T-helper 2 cell (primary cell): ENCODE measurements at regions not wholly inside any gene's neighbourhood (a gene's known extent, or its start where the extent isn't known, plus 50 kb on each side); places are given as distances from the start of the nearest gene placed in this dataset.
"Not testable (repeated sequence)": the region's sequence is repeated elsewhere in the genome, so short reads cannot be mapped to it uniquely, and the experiment has no call there.

Experiments used
- DNase-seq, 5 experiments: peaks; one replicate each; pipeline versions ENCODE4 v3.0.0 to v3.0.0-alpha.2; 2012 to 2022

GRCh38 chr2:176934869-176935415 is 277.7 kb upstream of the HNRNPA3 start:
- no peak for DNase-seq

- DNase-seq: no peak
These were observed 277.0 kb upstream of the HNRNPA3 start for GRCh38 chr2:176935543-176936102.

- no peak for DNase-seq
These were observed 276.2 kb upstream of the HNRNPA3 start for GRCh38 chr2:176936410-176936809.

- DNase-seq: no peak
These were observed 267.6 kb upstream of the HNRNPA3 start for GRCh38 chr2:176944998-176945397.

GRCh38 chr2:176947754-176948153 is 264.8 kb upstream of the HNRNPA3 start:
- DNase-seq: no peak

GRCh38 chr2:176951218-176951617 is 261.4 kb upstream of the HNRNPA3 start:
- DNase-seq: not testable (repeated sequence)

- DNase-seq: no peak
These were observed 255.8 kb upstream of the HNRNPA3 start for GRCh38 chr2:176956791-176957190.

GRCh38 chr2:176959614-176960013 is 253.0 kb upstream of the HNRNPA3 start:
- DNase-seq: no peak

- DNase-seq: no peak
These were observed 252.5 kb upstream of the HNRNPA3 start for GRCh38 chr2:176960061-176960460.

GRCh38 chr2:176960736-176961520 is 251.7 kb upstream of the HNRNPA3 start:
- no peak for DNase-seq

GRCh38 chr2:176961775-176962619 is 250.6 kb upstream of the HNRNPA3 start:
- no peak for DNase-seq

- DNase-seq: no peak
These were observed 248.9 kb upstream of the HNRNPA3 start for GRCh38 chr2:176963568-176964287.

- no peak for DNase-seq
These were observed 244.6 kb upstream of the HNRNPA3 start for GRCh38 chr2:176967911-176968450.

- no peak for DNase-seq
These were observed 242.8 kb upstream of the HNRNPA3 start for GRCh38 chr2:176969642-176970359.

GRCh38 chr2:176976736-176977685 is 235.6 kb upstream of the HNRNPA3 start:
- no peak for DNase-seq

- no peak for DNase-seq
These were observed 233.7 kb upstream of the HNRNPA3 start for GRCh38 chr2:176978921-176979320.

GRCh38 chr2:176979981-176980710 is 232.4 kb upstream of the HNRNPA3 start:
- DNase-seq: no peak

- no peak for DNase-seq
These were observed 227.6 kb upstream of the HNRNPA3 start for GRCh38 chr2:176984987-176985386.

- no peak for DNase-seq
These were observed 226.7 kb upstream of the HNRNPA3 start for GRCh38 chr2:176985871-176986270.

GRCh38 chr2:176986487-176986886 is 226.1 kb upstream of the HNRNPA3 start:
- no peak for DNase-seq
